Tibial artery (tissue), 4 donors: ENCODE measurements at regions not wholly inside any gene's neighbourhood (a gene's known extent, or its start where the extent isn't known, plus 50 kb on each side); places are given as distances from the start of the nearest gene placed in this dataset.

ENCODE experiments used
- DNase-seq, 2 donors: peaks; one replicate each; pipeline ENCODE4 v3.0.0-alpha.2; 2019
- H3K27ac ChIP-seq, 2 donors: fragments of 200-600 bp; sonication (generic) in 1 of 2; 1 replicate in 1 of 2; 2 replicates in 1 of 2; pipeline ENCODE4 v1.5.1; 2018 to 2019; ENCODE audit warnings: mild to moderate bottlenecking in 1 of 2
- H3K27me3 ChIP-seq, 2 donors: fragments of 200-600 bp; sonication (generic) in 1 of 2; one replicate each; pipeline versions ENCODE4 v1.5.1 to v1.6.0; 2016 to 2019
- H3K36me3 ChIP-seq, 3 donors: fragments of 200-600 bp; sonication (generic) in 2 of 3; one replicate each; pipeline ENCODE4 v1.5.1; 2016 to 2019; ENCODE audit warnings: mild to moderate bottlenecking in 2 of 3
- H3K4me1 ChIP-seq, 4 donors: fragments of 200-600 bp; sonication (generic) in 2 of 4; 1 replicate in 3 of 4; 2 replicates in 1 of 4; pipeline ENCODE4 v1.5.1; 2016 to 2019
- H3K4me3 ChIP-seq, 2 donors: fragments of 200-600 bp; sonication (generic) in 1 of 2; 1 replicate in 1 of 2; 2 replicates in 1 of 2; pipeline ENCODE4 v1.5.1; 2018 to 2019; ENCODE audit warnings: mild to moderate bottlenecking in 2 of 2
- H3K9me3 ChIP-seq, 3 donors: fragments of 200-600 bp; sonication (generic) in 1 of 3; one replicate each; pipeline ENCODE4 v1.5.1; 2016 to 2019
- intact Hi-C: fragments of 100-400 bp; cut with DNase I; formaldehyde crosslinking; loops from one replicate; pipeline ENCODE4 v1.15.0; 2023; ENCODE audit warnings: low total_unique reads
- TF ChIP-seq, protein P1 (sequence below), 2 experiments: fragments of 200-600 bp in 1 of 2; fragments of 450-650 bp in 1 of 2; IDR thresholded peaks; one replicate each; pipeline ENCODE4 v1.5.1; 2017 to 2019; ENCODE audit warnings: antibody characterized with exemption in 2 of 2, mild to moderate bottlenecking in 1 of 2, moderate library complexity in 1 of 2

DNA sequence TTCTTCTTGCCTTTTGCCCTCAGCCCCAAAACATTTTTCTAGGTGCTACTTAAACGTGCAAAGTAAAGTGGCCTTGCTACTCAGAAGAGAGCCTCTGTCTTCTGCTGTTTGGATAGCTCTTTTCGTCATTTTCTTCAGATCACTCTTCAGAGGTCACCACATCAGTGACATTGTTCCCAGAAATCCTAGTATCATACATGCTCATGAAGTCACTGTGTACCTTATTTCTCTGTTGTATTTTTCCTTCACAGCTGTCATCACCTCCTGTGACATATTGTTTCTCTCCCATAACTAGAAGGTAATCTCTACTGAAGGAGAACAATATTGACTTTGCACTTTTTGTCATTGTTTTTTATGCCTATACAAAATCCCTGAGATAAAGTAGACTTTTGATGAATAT is 237.0 kb upstream of the CDH18 start:
- no peak for DNase-seq
- H3K9me3 ChIP-seq: no peaks in the 10 kb centered on the region
- no peak overlapping the region for H3K27ac ChIP-seq
- TF ChIP-seq, protein P1, sequence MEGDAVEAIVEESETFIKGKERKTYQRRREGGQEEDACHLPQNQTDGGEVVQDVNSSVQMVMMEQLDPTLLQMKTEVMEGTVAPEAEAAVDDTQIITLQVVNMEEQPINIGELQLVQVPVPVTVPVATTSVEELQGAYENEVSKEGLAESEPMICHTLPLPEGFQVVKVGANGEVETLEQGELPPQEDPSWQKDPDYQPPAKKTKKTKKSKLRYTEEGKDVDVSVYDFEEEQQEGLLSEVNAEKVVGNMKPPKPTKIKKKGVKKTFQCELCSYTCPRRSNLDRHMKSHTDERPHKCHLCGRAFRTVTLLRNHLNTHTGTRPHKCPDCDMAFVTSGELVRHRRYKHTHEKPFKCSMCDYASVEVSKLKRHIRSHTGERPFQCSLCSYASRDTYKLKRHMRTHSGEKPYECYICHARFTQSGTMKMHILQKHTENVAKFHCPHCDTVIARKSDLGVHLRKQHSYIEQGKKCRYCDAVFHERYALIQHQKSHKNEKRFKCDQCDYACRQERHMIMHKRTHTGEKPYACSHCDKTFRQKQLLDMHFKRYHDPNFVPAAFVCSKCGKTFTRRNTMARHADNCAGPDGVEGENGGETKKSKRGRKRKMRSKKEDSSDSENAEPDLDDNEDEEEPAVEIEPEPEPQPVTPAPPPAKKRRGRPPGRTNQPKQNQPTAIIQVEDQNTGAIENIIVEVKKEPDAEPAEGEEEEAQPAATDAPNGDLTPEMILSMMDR (IDR thresholded peaks at IDR 0.05): no peak
- intact Hi-C loops: loop anchor here (5.0 kb wide), 1 partner anchor 703 kb away; no protein-coding TSS in a partner anchor
- no peaks in the 10 kb centered on the region for H3K36me3 ChIP-seq
- H3K4me1 ChIP-seq: no peaks in the 10 kb centered on the region
- H3K4me3 ChIP-seq: no peak overlapping the region
- H3K27me3 ChIP-seq: no peaks in the 10 kb centered on the region

DNA sequence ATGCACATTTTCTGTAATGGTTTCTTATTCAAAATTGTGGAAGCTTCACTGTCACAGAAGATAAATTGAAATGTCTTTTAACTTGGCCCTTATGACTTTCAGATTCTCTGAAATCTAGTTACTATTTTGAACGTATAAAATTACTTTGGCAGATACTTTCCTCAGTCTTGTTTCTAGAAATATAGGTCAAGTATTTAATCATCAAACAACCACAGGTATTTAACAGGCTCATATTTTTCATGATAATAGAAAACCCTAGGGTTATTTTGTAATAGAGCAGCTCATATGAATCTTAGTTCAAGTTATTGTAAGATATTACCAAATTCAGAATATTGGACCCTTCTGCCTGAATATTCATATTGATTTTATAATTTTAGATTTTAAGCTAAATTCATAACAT is 236.0 kb upstream of the CDH18 start:
- DNase-seq: no peak
- Histone ChIP-seq H3K27ac (no peak overlapping the region), H3K27me3 (no peaks in the 10 kb centered on the region), H3K4me3 (no peak overlapping the region), H3K9me3 (no peaks in the 10 kb centered on the region), H3K4me1 (no peaks in the 10 kb centered on the region), H3K36me3 (no peaks in the 10 kb centered on the region)
- intact Hi-C loops: loop anchor here (5.0 kb wide), 1 partner anchor 702 kb away; no protein-coding TSS in a partner anchor
- TF ChIP-seq, protein P1 (IDR thresholded peaks at IDR 0.05): no peak

DNA sequence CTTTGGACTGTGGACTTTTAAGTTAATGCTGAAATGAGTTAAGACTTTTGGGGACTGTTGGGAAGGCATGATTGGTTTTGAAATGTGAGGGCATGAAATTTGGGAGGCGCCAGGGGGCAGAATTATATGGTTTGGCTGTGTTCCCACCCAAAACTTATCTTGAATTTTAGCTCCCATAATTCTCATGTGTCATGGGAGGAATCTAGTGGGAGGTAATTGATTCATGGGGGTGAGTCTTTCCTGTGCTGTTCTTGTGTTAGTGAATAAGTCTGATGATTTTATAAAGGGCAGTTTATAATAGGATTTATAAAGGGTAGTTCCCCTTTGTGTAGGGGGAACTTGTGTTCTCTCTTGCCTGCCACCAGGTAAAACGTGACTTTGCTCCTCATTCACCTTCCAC is 235.5 kb upstream of the CDH18 start:
- TF ChIP-seq, protein P1 (IDR thresholded peaks at IDR 0.05): no peak
- Histone ChIP-seq H3K27ac (no peak overlapping the region), H3K9me3 (no peaks in the 10 kb centered on the region), H3K36me3 (no peaks in the 10 kb centered on the region), H3K4me1 (no peaks in the 10 kb centered on the region), H3K4me3 (no peak overlapping the region), H3K27me3 (no peaks in the 10 kb centered on the region)
- intact Hi-C loops: loop anchor here (5.0 kb wide), 1 partner anchor 701 kb away; no protein-coding TSS in a partner anchor
- no peak for DNase-seq

DNA sequence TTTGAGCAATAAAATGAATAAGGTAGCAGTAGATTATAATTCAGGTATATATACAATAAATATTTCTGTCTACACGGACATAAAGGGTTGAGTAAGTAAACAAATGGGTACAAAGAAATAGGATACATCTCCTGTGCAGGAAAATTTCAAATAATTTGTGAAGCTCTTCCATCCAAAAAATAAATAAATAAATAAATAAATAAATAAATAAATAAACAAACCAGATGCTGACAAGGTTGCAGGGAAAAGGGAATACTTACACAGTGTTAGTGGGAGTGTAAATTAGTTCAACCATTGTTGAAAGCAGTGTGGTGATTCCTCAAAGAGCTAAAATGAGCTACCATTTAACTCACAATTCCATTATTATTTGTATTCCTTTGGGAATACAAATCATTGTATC is 227.3 kb upstream of the CDH18 start:
- TF ChIP-seq, protein P1 (IDR thresholded peaks at IDR 0.05): no peak
- H3K4me1 ChIP-seq: no peaks in the 10 kb centered on the region
- H3K27me3 ChIP-seq: no peaks in the 10 kb centered on the region
- DNase-seq: no peak
- intact Hi-C loops: no loop called here
- no peaks in the 10 kb centered on the region for H3K36me3 ChIP-seq
- H3K9me3 ChIP-seq: no peaks in the 10 kb centered on the region
- no peak overlapping the region for H3K27ac ChIP-seq
- no peak overlapping the region for H3K4me3 ChIP-seq

DNA sequence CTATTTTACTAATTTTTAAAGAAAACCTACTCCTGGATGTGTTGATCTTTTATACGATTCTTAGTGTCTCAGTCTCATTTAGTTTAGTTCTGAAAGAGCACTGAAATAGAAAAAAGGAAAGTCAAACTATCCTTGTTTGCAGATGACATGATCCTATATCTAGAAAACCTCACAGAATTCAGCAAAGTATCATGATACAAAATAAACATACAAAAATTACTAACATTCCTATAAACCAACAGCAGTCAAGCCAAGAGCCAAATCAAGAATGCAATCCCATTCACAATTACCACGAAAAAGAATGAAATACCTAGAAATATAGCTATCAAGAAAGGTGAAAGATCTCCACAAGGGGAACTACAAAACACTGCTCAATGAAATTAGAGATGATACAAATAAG is 225.8 kb upstream of the CDH18 start:
- H3K27me3 ChIP-seq: no peaks in the 10 kb centered on the region
- no peaks in the 10 kb centered on the region for H3K4me1 ChIP-seq
- no peaks in the 10 kb centered on the region for H3K9me3 ChIP-seq
- TF ChIP-seq, protein P1 (IDR thresholded peaks at IDR 0.05): no peak
- no peak overlapping the region for H3K4me3 ChIP-seq
- H3K27ac ChIP-seq: no peak overlapping the region
- intact Hi-C loops: no loop called here
- DNase-seq: no peak
- no peaks in the 10 kb centered on the region for H3K36me3 ChIP-seq

DNA sequence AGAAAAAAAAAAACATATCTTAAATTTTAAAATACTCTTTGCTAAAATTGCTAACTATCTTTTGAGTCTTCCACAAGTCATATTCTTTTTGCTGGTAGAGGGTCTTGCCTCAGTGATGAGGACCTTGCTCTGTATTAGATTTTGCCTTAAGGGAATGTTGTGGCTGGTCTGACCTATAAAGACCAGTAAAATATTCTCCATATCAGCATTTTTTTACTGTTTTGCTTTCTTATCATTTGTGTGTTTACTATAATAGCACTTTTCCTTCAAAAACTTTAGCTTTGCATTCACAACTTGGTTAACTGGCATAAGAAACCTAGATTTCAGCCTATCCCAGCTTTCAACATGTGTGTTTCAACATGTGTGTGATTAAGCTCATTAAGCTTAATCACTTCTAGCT is 224.7 kb upstream of the CDH18 start:
- H3K36me3 ChIP-seq: no peaks in the 10 kb centered on the region
- no peak overlapping the region for H3K27ac ChIP-seq
- H3K4me1 ChIP-seq: no peaks in the 10 kb centered on the region
- no peaks in the 10 kb centered on the region for H3K9me3 ChIP-seq
- DNase-seq: no peak
- no peaks in the 10 kb centered on the region for H3K27me3 ChIP-seq
- no peak overlapping the region for H3K4me3 ChIP-seq
- TF ChIP-seq, protein P1 (IDR thresholded peaks at IDR 0.05): no peak
- intact Hi-C loops: no loop called here
